Brain microvascular endothelial cell (primary cell): ENCODE measurements at regions not wholly inside any gene's neighbourhood (a gene's known extent, or its start where the extent isn't known, plus 50 kb on each side); places are given as distances from the start of the nearest gene placed in this dataset.

Experiments
- DNase-seq: peaks from one replicate; pipeline ENCODE4 v3.0.0-alpha.2; 2020
- H3K27ac ChIP-seq: fragments of 250-450 bp; sonication (Bioruptor Pico); 2 replicates; pipeline ENCODE4 v1.5.1; 2020; ENCODE audit warnings: mild to moderate bottlenecking, moderate library complexity
- H3K27me3 ChIP-seq: fragments of 250-450 bp; sonication (Bioruptor Pico); replicated peaks from 2 replicates; pipeline ENCODE4 v1.5.1; 2020; ENCODE audit warnings: mild to moderate bottlenecking
- H3K36me3 ChIP-seq: fragments of 250-450 bp; sonication (Bioruptor Pico); replicated peaks from 2 replicates; pipeline ENCODE4 v1.5.1; 2020; ENCODE audit warnings: mild to moderate bottlenecking
- H3K4me3 ChIP-seq: 2 replicates; pipeline ENCODE4 v1.5.1; 2011; ENCODE audit warnings: low read depth, mild to moderate bottlenecking, control low read depth, low read length, moderate library complexity
- CTCF ChIP-seq: IDR thresholded peaks from 2 replicates; pipeline ENCODE4 v1.5.1; 2011; ENCODE audit warnings: low read depth, mild to moderate bottlenecking, moderate library complexity, low read length, control low read depth, inconsistent platforms; ENCODE audit errors: missing control alignments
- in situ Hi-C: cut with HindIII; loops from 2 replicates; pipeline ENCODE4 v1.10.0; 2017; ENCODE audit warnings: low sequenced_read_pairs, low pct_ligation_motif_present

GRCh38 chr14:55767286-55767685 is 187.3 kb downstream of the KTN1 start:
- in situ Hi-C loops: no loop called here
- no peaks in the 10 kb centered on the region for H3K27me3 ChIP-seq
- no peaks in the 10 kb centered on the region for H3K36me3 ChIP-seq
- H3K4me3 ChIP-seq: no peak overlapping the region
- no peak overlapping the region for H3K27ac ChIP-seq
- DNase-seq: no peak
- TF ChIP-seq CTCF: no peak

- no peak overlapping the region for H3K27ac ChIP-seq
- in situ Hi-C loops: no loop called here
- no peak for TF ChIP-seq CTCF
- H3K36me3 ChIP-seq: no peaks in the 10 kb centered on the region
- no peaks in the 10 kb centered on the region for H3K27me3 ChIP-seq
- H3K4me3 ChIP-seq: no peak overlapping the region
- DNase-seq: no peak
Observed at GRCh38 chr14:55769877-55770276, 189.9 kb downstream of the KTN1 start.

- Histone ChIP-seq H3K36me3 (no peaks in the 10 kb centered on the region), H3K27ac (no peak overlapping the region), H3K4me3 (no peak overlapping the region), H3K27me3 (no peaks in the 10 kb centered on the region)
- DNase-seq: no peak
- no peak for TF ChIP-seq CTCF
- in situ Hi-C loops: no loop called here
Observed at GRCh38 chr14:55771242-55771981, 191.4 kb downstream of the KTN1 start.

- in situ Hi-C loops: no loop called here
- Histone ChIP-seq H3K4me3 (no peak overlapping the region), H3K36me3 (no peaks in the 10 kb centered on the region), H3K27me3 (no peaks in the 10 kb centered on the region), H3K27ac (no peak overlapping the region)
- no peak for DNase-seq
- no peak for TF ChIP-seq CTCF
Observed at GRCh38 chr14:55772486-55772885, 192.5 kb downstream of the KTN1 start.

- Histone ChIP-seq H3K4me3 (no peak overlapping the region), H3K27ac (no peak overlapping the region), H3K27me3 (no peaks in the 10 kb centered on the region), H3K36me3 (no peaks in the 10 kb centered on the region)
- no peak for TF ChIP-seq CTCF
- no peak for DNase-seq
- in situ Hi-C loops: no loop called here
Observed at GRCh38 chr14:55773312-55773711, 193.3 kb downstream of the KTN1 start.
